ENCODE measurements at regions not wholly inside any gene's neighbourhood (a gene's known extent, or its start where the extent isn't known, plus 50 kb on each side); places are given as distances from the start of the nearest gene placed in this dataset.
"Not testable (repeated sequence)": the region's sequence is repeated elsewhere in the genome, so short reads cannot be mapped to it uniquely, and the experiment has no call there.

DNA sequence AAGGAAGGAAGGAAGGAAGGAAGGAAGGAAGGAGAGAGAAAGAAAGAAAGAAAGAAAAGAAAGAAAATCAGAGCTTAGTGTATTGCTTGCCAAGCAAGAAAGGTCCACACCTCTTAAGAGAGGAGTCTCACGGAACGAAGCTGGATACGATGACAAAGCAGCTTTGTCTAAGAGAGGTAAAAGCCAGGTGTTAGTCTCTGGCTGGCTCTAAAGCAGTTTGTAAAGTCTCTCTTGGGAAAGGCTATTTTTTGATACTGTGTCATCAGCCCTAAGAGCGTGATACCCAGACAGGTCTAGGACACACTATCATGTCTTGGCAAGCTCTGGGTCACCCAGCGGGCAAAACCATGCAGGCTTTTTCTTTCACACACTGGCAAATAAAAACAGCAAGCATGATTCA, 297.5 kb upstream of the NBPF12 start:
- H3K56ac ChIP-seq (ENCODE audit: extremely low read depth, insufficient read depth, low read length); H3K27ac ChIP-seq (ENCODE audit: insufficient read depth, low read length); H3K4me3 ChIP-seq (ENCODE audit: insufficient read depth, low read depth, low read length); H3K4me1 ChIP-seq (ENCODE audit: control insufficient read depth, insufficient read depth, low read length); BruUV-seq (replicated peaks); H3K36me3 ChIP-seq (ENCODE audit: control insufficient read depth, insufficient read depth, low read length); dilution Hi-C loops (cut with HindIII; ENCODE audit: low sequenced_read_pairs, unreplicated experiment); H3K4ac ChIP-seq (ENCODE audit: low read depth, low read length); H4K91ac ChIP-seq (ENCODE audit: insufficient read depth, low read depth, low read length); H3K4me2 ChIP-seq (ENCODE audit: low read depth, low read length); H4K8ac ChIP-seq (ENCODE audit: low read depth in 2 of 2, low read length in 2 of 2); H2BK15ac ChIP-seq (ENCODE audit: low read depth, low read length); DNase-seq; H3K23ac ChIP-seq (ENCODE audit: low read depth, low read length); intact Hi-C loops (cut with micrococcal nuclease); H3K9me3 ChIP-seq (ENCODE audit: control insufficient read depth, insufficient read depth, low read length); H3K18ac ChIP-seq (ENCODE audit: low read depth, low read length); CTCF ChIA-PET; H3K9ac ChIP-seq (ENCODE audit: low read depth, low read length); H4K20me1 ChIP-seq (ENCODE audit: insufficient read depth, low read length); H4K5ac ChIP-seq (ENCODE audit: low read depth, low read length); H2AK9ac ChIP-seq (replicated peaks; ENCODE audit: low read depth, low read length, poor library complexity); H2BK20ac ChIP-seq (ENCODE audit: low read depth, low read length); H2AFZ ChIP-seq (replicated peaks; ENCODE audit: low read length, poor library complexity); POLR2A ChIA-PET (ENCODE audit: unreplicated experiment); ATAC-seq (ENCODE audit: low read depth); H3K14ac ChIP-seq (replicated peaks; ENCODE audit: low read depth, low read length); H3K79me1 ChIP-seq (ENCODE audit: low read depth in 1 of 2, low read length in 2 of 2); H2BK120ac ChIP-seq (ENCODE audit: low read depth, low read length); in situ Hi-C loops (cut with MboI; ENCODE audit: low sequenced_read_pairs); H3K27me3 ChIP-seq (ENCODE audit: control insufficient read depth, insufficient read depth, low read length); H3K9me1 ChIP-seq (ENCODE audit: insufficient read depth, low read length); H2BK5ac ChIP-seq (ENCODE audit: low read depth, low read length, poor library complexity, severe bottlenecking); H2AK5ac ChIP-seq (ENCODE audit: low read depth, low read length): not testable (repeated sequence)
- no CpG with 5 or more reads among the region's 5 CpGs for WGBS, 2 experiments (ENCODE audit: extremely low coverage in 2 of 2, insufficient read length in 1 of 2)

DNA sequence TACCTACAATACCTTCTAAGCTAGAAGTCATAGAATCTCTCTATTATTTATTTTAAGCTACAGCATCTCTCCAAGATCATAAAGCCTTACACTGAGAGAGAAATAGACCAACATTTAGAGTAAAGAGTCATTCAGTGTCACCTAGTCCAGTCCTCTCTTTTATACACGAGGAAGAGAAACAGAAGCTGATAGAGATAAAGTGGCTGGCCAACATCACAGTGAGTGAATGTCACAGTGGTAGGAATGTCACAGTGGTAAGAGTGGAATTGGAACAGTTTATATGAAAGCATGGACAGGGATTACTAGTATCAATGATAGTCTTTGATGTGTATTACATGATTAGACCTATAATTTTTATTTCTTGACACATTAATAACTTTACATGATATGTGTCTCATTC, 307.8 kb upstream of the NBPF12 start:
- H3K56ac ChIP-seq (ENCODE audit: extremely low read depth, insufficient read depth, low read length); H2AK9ac ChIP-seq (replicated peaks; ENCODE audit: low read depth, low read length, poor library complexity); in situ Hi-C loops (cut with MboI; ENCODE audit: low sequenced_read_pairs); H3K9me3 ChIP-seq (ENCODE audit: control insufficient read depth, insufficient read depth, low read length); H2BK20ac ChIP-seq (ENCODE audit: low read depth, low read length); H4K5ac ChIP-seq (ENCODE audit: low read depth, low read length); dilution Hi-C loops (cut with HindIII; ENCODE audit: low sequenced_read_pairs, unreplicated experiment); H3K4me2 ChIP-seq (ENCODE audit: low read depth, low read length); H3K23ac ChIP-seq (ENCODE audit: low read depth, low read length); H4K20me1 ChIP-seq (ENCODE audit: insufficient read depth, low read length); H3K27me3 ChIP-seq (ENCODE audit: control insufficient read depth, insufficient read depth, low read length); BruUV-seq (replicated peaks); POLR2A ChIA-PET (ENCODE audit: unreplicated experiment); H2BK120ac ChIP-seq (ENCODE audit: low read depth, low read length); H3K79me1 ChIP-seq (ENCODE audit: low read depth in 1 of 2, low read length in 2 of 2); H4K8ac ChIP-seq (ENCODE audit: low read depth in 2 of 2, low read length in 2 of 2); intact Hi-C loops (cut with micrococcal nuclease); H3K18ac ChIP-seq (ENCODE audit: low read depth, low read length); ATAC-seq (ENCODE audit: low read depth); H2AK5ac ChIP-seq (ENCODE audit: low read depth, low read length); H2AFZ ChIP-seq (replicated peaks; ENCODE audit: low read length, poor library complexity); H3K9me1 ChIP-seq (ENCODE audit: insufficient read depth, low read length); H3K14ac ChIP-seq (replicated peaks; ENCODE audit: low read depth, low read length); H3K36me3 ChIP-seq (ENCODE audit: control insufficient read depth, insufficient read depth, low read length); CTCF ChIA-PET; H3K9ac ChIP-seq (ENCODE audit: low read depth, low read length); H2BK15ac ChIP-seq (ENCODE audit: low read depth, low read length); H4K91ac ChIP-seq (ENCODE audit: insufficient read depth, low read depth, low read length); H3K27ac ChIP-seq (ENCODE audit: insufficient read depth, low read length); H3K4me3 ChIP-seq (ENCODE audit: insufficient read depth, low read depth, low read length); H3K4me1 ChIP-seq (ENCODE audit: control insufficient read depth, insufficient read depth, low read length); H3K4ac ChIP-seq (ENCODE audit: low read depth, low read length); DNase-seq; H2BK5ac ChIP-seq (ENCODE audit: low read depth, low read length, poor library complexity, severe bottlenecking): not testable (repeated sequence)
- WGBS, 2 experiments (ENCODE audit: extremely low coverage in 2 of 2, insufficient read length in 1 of 2), result no CpG with 5 or more reads among the region's 1 CpG
